Progenitor cell of endocrine pancreas (in vitro differentiated cells): ENCODE measurements at regions not wholly inside any gene's neighbourhood (a gene's known extent, or its start where the extent isn't known, plus 50 kb on each side); places are given as distances from the start of the nearest gene placed in this dataset.
"Not testable (repeated sequence)": the region's sequence is repeated elsewhere in the genome, so short reads cannot be mapped to it uniquely, and the experiment has no call there.

Source experiments
- DNase-seq: peaks from one replicate; pipeline ENCODE4 v3.0.0; 2021; ENCODE audit warnings: low spot score; ENCODE audit not compliant: unreplicated experiment
- H3K27ac Mint-ChIP-seq: 2 replicates; pipeline ENCODE4 v1.8.0; 2021; ENCODE audit warnings: mild to moderate bottlenecking, moderate library complexity, mixed read lengths
- H3K27me3 Mint-ChIP-seq: 2 replicates; pipeline ENCODE4 v1.8.0; 2021; ENCODE audit warnings: mixed read lengths
- H3K36me3 Mint-ChIP-seq: 2 replicates; pipeline ENCODE4 v1.8.0; 2022; ENCODE audit warnings: mixed read lengths; ENCODE audit not compliant: insufficient read depth
- H3K4me1 Mint-ChIP-seq: 2 replicates; pipeline ENCODE4 v1.8.0; 2021; ENCODE audit warnings: low read depth, mixed read lengths
- H3K4me3 Mint-ChIP-seq: 2 replicates; pipeline ENCODE4 v1.8.0; 2021; ENCODE audit warnings: low read depth, mild to moderate bottlenecking, moderate library complexity, mixed read lengths
- H3K9me3 Mint-ChIP-seq: 2 replicates; pipeline ENCODE4 v1.8.0; 2021; ENCODE audit warnings: low read depth, mixed read lengths
- TF ChIP-seq, protein P1 (sequence below): fragments of 200-600 bp; sonication (generic); IDR thresholded peaks from one replicate; pipeline ENCODE4 v1.5.0; 2021; ENCODE audit warnings: antibody characterized with exemption, mild to moderate bottlenecking; ENCODE audit not compliant: unreplicated experiment

DNA sequence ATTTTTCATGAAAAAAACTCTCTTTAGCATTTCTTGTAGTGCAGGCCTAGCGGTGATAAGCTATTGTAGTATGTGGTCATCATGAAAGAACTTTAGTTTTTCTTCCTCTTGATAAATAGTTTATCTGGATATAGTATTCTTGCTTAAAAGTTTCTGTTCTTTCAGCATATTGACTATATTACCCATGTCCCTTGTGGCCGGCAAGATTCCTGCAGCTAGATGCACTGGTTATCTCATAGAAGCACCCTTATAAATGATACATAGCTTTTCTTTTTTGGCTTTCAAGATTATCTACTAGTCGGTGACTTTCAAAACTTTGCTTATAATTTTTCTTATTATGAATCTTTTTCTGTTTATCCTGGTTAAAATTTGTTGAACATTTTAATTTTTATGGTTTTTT, 234.8 kb downstream of the ALG10 start:
- peaks cover 4% of the 10 kb centered on the region for H3K36me3 Mint-ChIP-seq
- H3K9me3 Mint-ChIP-seq = peaks cover 50% of the 10 kb centered on the region
- H3K4me3 Mint-ChIP-seq = no peak overlapping the region
- no peaks in the 10 kb centered on the region for H3K4me1 Mint-ChIP-seq
- TF ChIP-seq, protein P1, sequence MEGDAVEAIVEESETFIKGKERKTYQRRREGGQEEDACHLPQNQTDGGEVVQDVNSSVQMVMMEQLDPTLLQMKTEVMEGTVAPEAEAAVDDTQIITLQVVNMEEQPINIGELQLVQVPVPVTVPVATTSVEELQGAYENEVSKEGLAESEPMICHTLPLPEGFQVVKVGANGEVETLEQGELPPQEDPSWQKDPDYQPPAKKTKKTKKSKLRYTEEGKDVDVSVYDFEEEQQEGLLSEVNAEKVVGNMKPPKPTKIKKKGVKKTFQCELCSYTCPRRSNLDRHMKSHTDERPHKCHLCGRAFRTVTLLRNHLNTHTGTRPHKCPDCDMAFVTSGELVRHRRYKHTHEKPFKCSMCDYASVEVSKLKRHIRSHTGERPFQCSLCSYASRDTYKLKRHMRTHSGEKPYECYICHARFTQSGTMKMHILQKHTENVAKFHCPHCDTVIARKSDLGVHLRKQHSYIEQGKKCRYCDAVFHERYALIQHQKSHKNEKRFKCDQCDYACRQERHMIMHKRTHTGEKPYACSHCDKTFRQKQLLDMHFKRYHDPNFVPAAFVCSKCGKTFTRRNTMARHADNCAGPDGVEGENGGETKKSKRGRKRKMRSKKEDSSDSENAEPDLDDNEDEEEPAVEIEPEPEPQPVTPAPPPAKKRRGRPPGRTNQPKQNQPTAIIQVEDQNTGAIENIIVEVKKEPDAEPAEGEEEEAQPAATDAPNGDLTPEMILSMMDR = no peak
- H3K27me3 Mint-ChIP-seq = no peaks in the 10 kb centered on the region
- no peak for DNase-seq
- no peak overlapping the region for H3K27ac Mint-ChIP-seq

DNA sequence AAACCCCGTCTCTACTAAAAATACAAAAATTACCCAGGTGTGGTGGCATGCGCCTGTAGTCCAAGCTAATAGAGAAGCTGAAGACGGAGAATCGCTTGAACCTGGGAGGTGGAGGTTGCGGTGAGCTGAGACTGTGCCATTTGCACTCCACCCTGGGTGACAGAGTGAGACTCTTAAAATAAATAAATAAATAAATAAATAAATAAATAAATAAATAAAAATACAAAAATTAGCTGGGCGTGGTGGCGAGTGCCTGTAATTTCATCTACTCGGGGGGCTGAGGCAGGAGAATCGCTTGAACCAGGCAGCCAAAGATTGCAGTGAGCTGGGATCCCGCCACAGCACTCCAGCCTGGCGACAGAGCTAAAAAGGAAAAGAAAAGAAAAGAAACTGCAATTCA, 239.8 kb downstream of the ALG10 start:
- H3K4me3 Mint-ChIP-seq, DNase-seq, H3K27me3 Mint-ChIP-seq, H3K27ac Mint-ChIP-seq, H3K4me1 Mint-ChIP-seq: not testable (repeated sequence)
- peaks cover 47% of the 10 kb centered on the region for H3K9me3 Mint-ChIP-seq
- H3K36me3 Mint-ChIP-seq = peaks cover 18% of the 10 kb centered on the region

DNA sequence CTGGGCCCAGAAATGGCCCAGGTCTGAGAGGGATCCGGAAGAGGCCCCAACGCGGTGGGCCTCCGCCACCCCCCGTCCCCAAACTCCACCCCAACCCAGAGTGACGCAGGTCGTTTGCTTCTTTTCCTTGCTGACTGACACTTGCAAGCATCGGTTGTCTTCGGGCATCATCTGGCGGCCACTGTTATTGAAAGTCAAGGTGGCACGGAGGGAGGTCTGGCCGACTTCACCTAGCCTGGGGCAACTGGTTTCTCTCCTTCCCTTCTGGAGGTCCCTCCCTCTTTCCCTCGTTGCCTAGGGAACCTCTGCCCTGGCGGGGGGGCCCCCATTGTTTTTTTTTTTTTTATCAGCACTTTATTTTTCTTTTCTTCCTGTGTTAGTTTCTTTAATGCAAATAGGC, 241.8 kb downstream of the ALG10 start:
- TF ChIP-seq, protein P1 = no peak
- no peaks in the 10 kb centered on the region for H3K4me1 Mint-ChIP-seq

DNA sequence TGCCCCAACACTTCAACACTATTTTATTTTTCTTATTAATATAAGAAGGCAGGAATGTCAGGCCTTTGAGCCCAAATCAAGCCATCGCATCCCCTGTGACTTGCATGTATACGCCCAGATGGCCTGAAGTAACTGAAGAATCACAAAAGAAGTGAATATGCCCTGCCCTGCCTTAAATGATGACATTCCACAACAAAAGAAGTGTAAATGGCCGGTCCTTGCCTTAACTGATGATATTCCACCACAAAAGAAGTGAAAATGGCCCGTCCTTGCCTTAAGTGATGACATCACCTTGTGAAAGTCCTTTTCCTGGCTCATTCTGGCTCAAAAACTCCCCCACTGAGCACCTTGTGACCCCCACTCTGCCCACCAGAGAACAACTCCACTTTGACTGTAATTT, 251.4 kb downstream of the ALG10 start:
- not testable (repeated sequence) for DNase-seq

More for the DNA sequence above, 241.8 kb downstream of the ALG10 start:
- peaks cover 20% of the 10 kb centered on the region for H3K36me3 Mint-ChIP-seq
- H3K4me3 Mint-ChIP-seq = no peak overlapping the region
- H3K9me3 Mint-ChIP-seq = peaks cover 36% of the 10 kb centered on the region
- DNase-seq = no peak
- H3K27ac Mint-ChIP-seq = no peak overlapping the region
- no peaks in the 10 kb centered on the region for H3K27me3 Mint-ChIP-seq

DNA sequence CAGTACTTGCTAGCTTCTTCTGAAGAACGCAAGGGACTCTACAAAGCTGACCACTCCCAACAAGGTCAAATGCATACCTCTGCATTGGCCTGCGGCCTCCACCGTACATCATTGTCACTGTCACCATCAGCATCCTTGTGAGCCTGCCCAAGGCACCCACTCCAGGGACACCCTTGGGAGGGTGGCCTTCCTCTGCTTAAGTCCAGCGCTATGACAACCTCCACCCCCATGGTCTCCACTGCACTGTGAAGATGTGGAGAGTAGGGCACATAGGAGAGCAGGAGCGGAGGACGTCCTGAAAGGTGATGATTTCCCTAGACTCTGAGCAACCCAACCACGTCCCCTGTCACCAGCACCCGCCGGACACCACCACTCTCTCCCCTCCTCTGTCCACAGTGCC, 252.8 kb downstream of the ALG10 start:
- no peak for DNase-seq
- no peaks in the 10 kb centered on the region for H3K4me1 Mint-ChIP-seq
- H3K9me3 Mint-ChIP-seq = peaks cover 29% of the 10 kb centered on the region
- H3K27me3 Mint-ChIP-seq = no peaks in the 10 kb centered on the region
- H3K27ac Mint-ChIP-seq = no peak overlapping the region
- H3K36me3 Mint-ChIP-seq = peaks cover 15% of the 10 kb centered on the region
- TF ChIP-seq, protein P1 = no peak
- H3K4me3 Mint-ChIP-seq = no peak overlapping the region

More for the DNA sequence above, 251.4 kb downstream of the ALG10 start:
- Mint-ChIP-seq H3K36me3 (peaks cover 15% of the 10 kb centered on the region), H3K9me3 (peaks cover 20% of the 10 kb centered on the region)
- H3K4me1 Mint-ChIP-seq, H3K27ac Mint-ChIP-seq, H3K4me3 Mint-ChIP-seq, H3K27me3 Mint-ChIP-seq: not testable (repeated sequence)

DNA sequence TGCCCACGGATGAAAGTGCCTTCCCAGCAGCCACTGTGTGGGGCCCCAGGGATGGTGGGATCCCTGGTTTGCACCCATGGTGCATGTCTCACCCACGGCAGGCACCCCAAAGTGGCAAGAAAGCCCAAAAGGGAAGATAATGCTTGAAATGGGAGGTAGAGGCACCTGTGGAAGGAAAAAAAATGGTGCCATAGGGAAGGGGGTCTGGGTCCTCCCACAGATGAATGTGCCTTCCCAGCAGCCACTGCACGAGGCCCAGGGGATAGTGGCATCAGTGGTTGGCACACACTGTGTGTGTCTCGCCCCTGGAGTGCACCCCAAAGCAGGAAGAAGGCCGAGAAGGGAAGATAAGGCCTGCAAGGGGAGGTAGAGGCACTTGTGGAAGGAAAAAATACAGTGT, 264.2 kb downstream of the ALG10 start:
- Mint-ChIP-seq H3K9me3 (peaks cover 68% of the 10 kb centered on the region), H3K36me3 (peaks cover 13% of the 10 kb centered on the region), H3K27ac (no peak overlapping the region), H3K4me3 (no peak overlapping the region), H3K27me3 (no peaks in the 10 kb centered on the region), H3K4me1 (no peaks in the 10 kb centered on the region)
- no peak for DNase-seq
- TF ChIP-seq, protein P1 = no peak
